ENCODE measurements at regions not wholly inside any gene's neighbourhood (a gene's known extent, or its start where the extent isn't known, plus 50 kb on each side); places are given as distances from the start of the nearest gene placed in this dataset.
"Not testable (repeated sequence)": the region's sequence is repeated elsewhere in the genome, so short reads cannot be mapped to it uniquely, and the experiment has no call there.

DNA sequence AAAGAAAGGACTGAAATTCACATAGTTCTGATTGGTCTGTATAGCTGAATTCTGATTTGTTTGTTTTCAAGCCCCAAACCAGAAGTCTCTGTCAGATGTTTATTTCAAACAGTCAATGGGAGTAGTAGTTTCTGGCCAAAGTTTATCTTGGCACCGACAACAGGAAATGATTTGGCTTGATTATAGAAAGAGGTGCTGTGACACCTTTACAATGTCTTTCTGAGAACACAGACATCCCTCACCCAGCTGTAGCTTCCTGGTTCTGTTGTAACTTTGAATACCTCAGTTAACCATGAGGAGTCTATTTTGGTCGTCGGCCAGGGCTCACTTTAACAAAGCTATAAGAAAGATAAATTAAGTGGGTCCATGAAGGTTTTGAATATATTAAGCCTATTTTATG, 545.0 kb upstream of the ZNF804A start:
- TF ChIP-seq, protein P1, sequence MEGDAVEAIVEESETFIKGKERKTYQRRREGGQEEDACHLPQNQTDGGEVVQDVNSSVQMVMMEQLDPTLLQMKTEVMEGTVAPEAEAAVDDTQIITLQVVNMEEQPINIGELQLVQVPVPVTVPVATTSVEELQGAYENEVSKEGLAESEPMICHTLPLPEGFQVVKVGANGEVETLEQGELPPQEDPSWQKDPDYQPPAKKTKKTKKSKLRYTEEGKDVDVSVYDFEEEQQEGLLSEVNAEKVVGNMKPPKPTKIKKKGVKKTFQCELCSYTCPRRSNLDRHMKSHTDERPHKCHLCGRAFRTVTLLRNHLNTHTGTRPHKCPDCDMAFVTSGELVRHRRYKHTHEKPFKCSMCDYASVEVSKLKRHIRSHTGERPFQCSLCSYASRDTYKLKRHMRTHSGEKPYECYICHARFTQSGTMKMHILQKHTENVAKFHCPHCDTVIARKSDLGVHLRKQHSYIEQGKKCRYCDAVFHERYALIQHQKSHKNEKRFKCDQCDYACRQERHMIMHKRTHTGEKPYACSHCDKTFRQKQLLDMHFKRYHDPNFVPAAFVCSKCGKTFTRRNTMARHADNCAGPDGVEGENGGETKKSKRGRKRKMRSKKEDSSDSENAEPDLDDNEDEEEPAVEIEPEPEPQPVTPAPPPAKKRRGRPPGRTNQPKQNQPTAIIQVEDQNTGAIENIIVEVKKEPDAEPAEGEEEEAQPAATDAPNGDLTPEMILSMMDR (IDR thresholded peaks at IDR 0.05), result no peak
- no peak overlapping the region for H3K27ac ChIP-seq (ENCODE audit: low read depth in 1 of 2, low read length in 2 of 2)
- Mint-ChIP-seq H3K27ac (no peak overlapping the region), H3K4me1 (ENCODE audit: low read depth) (no peaks in the 10 kb centered on the region), H3K27me3 (no peaks in the 10 kb centered on the region), H3K4me3 (no peak overlapping the region), H3K36me3 (ENCODE audit: low read depth) (no peaks in the 10 kb centered on the region), H3K9me3 (peaks cover under 1% of the 10 kb centered on the region)
- H3K9me3 ChIP-seq (ENCODE audit: control insufficient read depth in 1 of 2, insufficient read depth in 1 of 2, low read length in 2 of 2), result peaks cover 0 to 20% of the 10 kb centered on the region in 2 experiments
- H3K4me1 ChIP-seq (ENCODE audit: insufficient read depth, low read length), result no peaks in the 10 kb centered on the region
- H3K36me3 ChIP-seq (ENCODE audit: insufficient read depth, low read length), result no peaks in the 10 kb centered on the region
- CTCF ChIA-PET, result no interaction called here
- DNase-seq (no peak), ATAC-seq (ENCODE audit: poor library complexity) (no peak)
- POLR2A ChIA-PET, result no interaction called here
- H3K4me3 ChIP-seq (ENCODE audit: low read length), result no peak overlapping the region
- no peaks in the 10 kb centered on the region for H3K27me3 ChIP-seq (ENCODE audit: control insufficient read depth in 1 of 2, insufficient read depth in 2 of 2, low read length in 2 of 2)
- intact Hi-C loops (cut with DNase I, micrococcal nuclease), result no loop called here

DNA sequence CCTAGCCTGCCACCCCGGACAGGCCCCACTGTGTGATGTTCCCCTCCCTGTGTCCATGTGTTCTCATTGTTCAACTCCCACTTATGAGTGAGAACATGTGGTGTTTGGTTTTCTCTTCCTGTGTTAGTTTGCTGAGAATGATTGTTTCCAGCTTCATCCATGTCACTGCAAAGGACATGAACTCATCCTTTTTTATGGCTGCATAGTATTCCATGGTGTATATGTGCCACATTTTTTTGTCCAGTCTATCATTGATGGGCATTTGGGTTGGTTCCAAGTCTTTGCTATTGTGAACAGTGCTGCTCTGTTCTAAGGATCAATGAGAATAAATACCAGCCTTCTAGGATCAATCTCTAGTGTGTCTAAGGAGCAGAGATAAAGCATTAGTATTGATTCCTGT, 543.9 kb upstream of the ZNF804A start:
- H3K36me3 ChIP-seq (ENCODE audit: insufficient read depth, low read length); H3K27me3 ChIP-seq (ENCODE audit: control insufficient read depth in 1 of 2, insufficient read depth in 2 of 2, low read length in 2 of 2); H3K4me1 Mint-ChIP-seq (ENCODE audit: low read depth); intact Hi-C loops (cut with DNase I, micrococcal nuclease); H3K27ac Mint-ChIP-seq; POLR2A ChIA-PET; ATAC-seq (ENCODE audit: poor library complexity); H3K9me3 Mint-ChIP-seq; DNase-seq; H3K27me3 Mint-ChIP-seq; H3K4me3 Mint-ChIP-seq; CTCF ChIA-PET; H3K27ac ChIP-seq (ENCODE audit: low read depth in 1 of 2, low read length in 2 of 2); H3K36me3 Mint-ChIP-seq (ENCODE audit: low read depth); H3K4me1 ChIP-seq (ENCODE audit: insufficient read depth, low read length); H3K4me3 ChIP-seq (ENCODE audit: low read length): not testable (repeated sequence)
- peaks cover 0 to 20% of the 10 kb centered on the region in 2 experiments for H3K9me3 ChIP-seq (ENCODE audit: control insufficient read depth in 1 of 2, insufficient read depth in 1 of 2, low read length in 2 of 2)

DNA sequence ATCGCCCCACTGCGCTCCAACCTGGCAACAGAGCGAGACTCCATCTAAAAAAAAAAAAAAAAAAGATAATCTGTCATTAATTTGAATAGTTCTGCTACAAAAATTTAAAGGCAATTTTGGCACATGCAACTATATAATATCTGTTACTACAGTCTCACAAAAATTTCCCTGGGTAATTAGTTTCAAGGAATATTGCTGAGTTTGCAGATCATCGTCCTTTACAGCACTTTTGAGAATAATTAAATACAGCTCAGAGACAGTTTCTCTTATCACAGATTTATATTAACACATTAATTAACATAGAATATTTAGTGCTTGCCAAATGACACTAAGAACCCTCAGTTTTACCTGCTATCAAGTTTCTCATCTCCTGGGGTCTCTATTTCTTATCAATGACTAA, 540.4 kb upstream of the ZNF804A start:
- ATAC-seq (ENCODE audit: poor library complexity) (no peak), DNase-seq (no peak)
- Mint-ChIP-seq H3K9me3 (peaks cover 4% of the 10 kb centered on the region), H3K4me1 (ENCODE audit: low read depth) (no peaks in the 10 kb centered on the region), H3K27me3 (no peaks in the 10 kb centered on the region), H3K27ac (no peak overlapping the region), H3K4me3 (no peak overlapping the region), H3K36me3 (ENCODE audit: low read depth) (no peaks in the 10 kb centered on the region)
- H3K9me3 ChIP-seq (ENCODE audit: control insufficient read depth in 1 of 2, insufficient read depth in 1 of 2, low read length in 2 of 2), result peaks cover 0 to 16% of the 10 kb centered on the region in 2 experiments
- intact Hi-C loops (cut with DNase I, micrococcal nuclease), result no loop called here
- no peak overlapping the region for H3K4me3 ChIP-seq (ENCODE audit: low read length)
- H3K4me1 ChIP-seq (ENCODE audit: insufficient read depth, low read length), result no peaks in the 10 kb centered on the region
- H3K27me3 ChIP-seq (ENCODE audit: control insufficient read depth in 1 of 2, insufficient read depth in 2 of 2, low read length in 2 of 2), result no peaks in the 10 kb centered on the region
- ChIA-PET POLR2A (no interaction called here), CTCF (no interaction called here)
- no peak overlapping the region for H3K27ac ChIP-seq (ENCODE audit: low read depth in 1 of 2, low read length in 2 of 2)
- H3K36me3 ChIP-seq (ENCODE audit: insufficient read depth, low read length), result no peaks in the 10 kb centered on the region
- TF ChIP-seq, protein P1 (IDR thresholded peaks at IDR 0.05), result no peak

DNA sequence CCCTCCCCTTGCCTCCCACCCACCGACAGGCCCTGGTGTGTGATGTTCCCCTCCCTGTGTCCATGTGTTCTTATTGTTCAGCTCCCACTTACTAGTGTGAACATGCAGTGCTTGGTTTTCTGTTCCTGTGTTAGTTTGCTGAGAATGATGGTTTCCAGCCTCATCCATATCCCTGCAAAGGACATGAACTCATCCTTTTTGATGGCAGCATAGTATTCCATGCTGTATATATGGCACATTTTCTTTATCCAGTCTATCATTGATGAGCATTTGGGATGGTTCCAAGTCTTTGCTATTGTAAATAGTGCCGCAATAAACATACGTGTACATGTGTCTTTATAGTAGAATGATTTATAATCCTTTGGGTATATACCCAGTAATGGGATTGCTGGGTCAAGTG, 538.1 kb upstream of the ZNF804A start:
- peaks cover 0 to 12% of the 10 kb centered on the region in 2 experiments for H3K9me3 ChIP-seq (ENCODE audit: control insufficient read depth in 1 of 2, insufficient read depth in 1 of 2, low read length in 2 of 2)
- H3K27ac ChIP-seq (ENCODE audit: low read depth in 1 of 2, low read length in 2 of 2); ATAC-seq (ENCODE audit: poor library complexity); POLR2A ChIA-PET; H3K4me1 ChIP-seq (ENCODE audit: insufficient read depth, low read length); H3K36me3 Mint-ChIP-seq (ENCODE audit: low read depth); H3K27me3 Mint-ChIP-seq; H3K4me3 Mint-ChIP-seq; intact Hi-C loops (cut with DNase I, micrococcal nuclease); H3K9me3 Mint-ChIP-seq; DNase-seq; H3K4me3 ChIP-seq (ENCODE audit: low read length); H3K36me3 ChIP-seq (ENCODE audit: insufficient read depth, low read length); CTCF ChIA-PET; H3K4me1 Mint-ChIP-seq (ENCODE audit: low read depth); H3K27me3 ChIP-seq (ENCODE audit: control insufficient read depth in 1 of 2, insufficient read depth in 2 of 2, low read length in 2 of 2); H3K27ac Mint-ChIP-seq: not testable (repeated sequence)
